Spleen (tissue), 7 donors: ENCODE measurements at regions not wholly inside any gene's neighbourhood (a gene's known extent, or its start where the extent isn't known, plus 50 kb on each side); places are given as distances from the start of the nearest gene placed in this dataset.

ENCODE experiments used
- POLR2A ChIP-seq, 3 donors: fragments of 450-650 bp; IDR thresholded peaks; one replicate each; pipeline ENCODE4 v1.5.1; 2017; ENCODE audit warnings: antibody characterized with exemption in 3 of 3, mild to moderate bottlenecking in 1 of 3
- POLR2AphosphoS5 ChIP-seq, 3 donors: sonication (generic); formaldehyde crosslinking; IDR thresholded peaks; one replicate each; pipeline ENCODE4 v1.5.1; 2017; ENCODE audit warnings: antibody characterized with exemption in 3 of 3
- TF ChIP-seq, protein P1 (sequence below), 11 experiments: fragments of 200-600 bp in 7 of 11; fragments of 450-650 bp in 4 of 11; sonication (generic) in 4 of 11; IDR thresholded peaks in 8 of 11; conservative IDR thresholded peaks in 3 of 11; 1 replicate in 7 of 11; 2 replicates in 4 of 11; pipeline versions ENCODE4 v1.4.0 to v1.8.0; 2016 to 2021; ENCODE audit warnings: antibody characterized with exemption in 11 of 11, inconsistent platforms in 4 of 11, mild to moderate bottlenecking in 1 of 11
- donor health status: DM: no; HTN: no; CAD: no; lungs with moderate emphysema.
- donor health status: DM: no; HTN: no; CAD: no.
- donor health status: DM: no; HTN: no; CAD: no.

DNA sequence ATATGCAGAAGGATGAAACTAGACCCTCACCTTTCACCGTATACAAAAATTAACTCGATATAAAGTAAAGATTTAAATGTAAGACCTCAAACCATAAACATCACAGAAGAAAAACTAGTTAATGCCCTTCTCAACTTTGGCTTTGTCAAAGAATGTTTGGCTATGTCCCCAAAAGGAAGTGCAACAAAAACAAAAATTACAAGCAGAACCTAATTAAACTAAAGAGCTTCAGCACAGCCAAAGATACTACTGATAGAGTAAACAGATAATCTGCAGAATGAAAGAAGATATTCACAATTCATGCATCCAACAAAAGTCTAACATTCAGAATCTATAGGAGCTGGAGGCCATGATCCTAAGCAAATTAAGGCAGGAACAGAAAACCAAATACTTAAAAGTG, 824.6 kb upstream of the NEGR1 start:
- TF ChIP-seq POLR2AphosphoS5 (IDR thresholded peaks at IDR 0.05) (no peak), POLR2A (IDR thresholded peaks at IDR 0.05) (no peak)
- TF ChIP-seq, protein P1, sequence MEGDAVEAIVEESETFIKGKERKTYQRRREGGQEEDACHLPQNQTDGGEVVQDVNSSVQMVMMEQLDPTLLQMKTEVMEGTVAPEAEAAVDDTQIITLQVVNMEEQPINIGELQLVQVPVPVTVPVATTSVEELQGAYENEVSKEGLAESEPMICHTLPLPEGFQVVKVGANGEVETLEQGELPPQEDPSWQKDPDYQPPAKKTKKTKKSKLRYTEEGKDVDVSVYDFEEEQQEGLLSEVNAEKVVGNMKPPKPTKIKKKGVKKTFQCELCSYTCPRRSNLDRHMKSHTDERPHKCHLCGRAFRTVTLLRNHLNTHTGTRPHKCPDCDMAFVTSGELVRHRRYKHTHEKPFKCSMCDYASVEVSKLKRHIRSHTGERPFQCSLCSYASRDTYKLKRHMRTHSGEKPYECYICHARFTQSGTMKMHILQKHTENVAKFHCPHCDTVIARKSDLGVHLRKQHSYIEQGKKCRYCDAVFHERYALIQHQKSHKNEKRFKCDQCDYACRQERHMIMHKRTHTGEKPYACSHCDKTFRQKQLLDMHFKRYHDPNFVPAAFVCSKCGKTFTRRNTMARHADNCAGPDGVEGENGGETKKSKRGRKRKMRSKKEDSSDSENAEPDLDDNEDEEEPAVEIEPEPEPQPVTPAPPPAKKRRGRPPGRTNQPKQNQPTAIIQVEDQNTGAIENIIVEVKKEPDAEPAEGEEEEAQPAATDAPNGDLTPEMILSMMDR (IDR thresholded peaks at IDR 0.05 in 8 of 11, conservative IDR thresholded peaks at IDR 0.05 in 3 of 11): no peak
